Memory B cell (primary cell): ENCODE measurements at regions not wholly inside any gene's neighbourhood (a gene's known extent, or its start where the extent isn't known, plus 50 kb on each side); places are given as distances from the start of the nearest gene placed in this dataset.

Experiments
- ATAC-seq: fragments of 150-1000 bp; cut with Tn5 transposase; 2 replicates; pipeline ENCODE4 v1.10.0; 2021; ENCODE audit warnings: low read depth, mild to moderate bottlenecking, moderate library complexity
- DNase-seq, 2 donors: peaks; one replicate each; pipeline ENCODE4 v3.0.0; 2022; ENCODE audit warnings: low spot score in 2 of 2
- H3K27ac Mint-ChIP-seq: one replicate; pipeline ENCODE4 v1.8.0; 2022; ENCODE audit warnings: mild to moderate bottlenecking, moderate library complexity, mixed read lengths
- H3K27me3 Mint-ChIP-seq: one replicate; pipeline ENCODE4 v1.8.0; 2022; ENCODE audit warnings: mixed read lengths
- H3K36me3 Mint-ChIP-seq: one replicate; pipeline ENCODE4 v1.8.0; 2022; ENCODE audit warnings: mild to moderate bottlenecking, mixed read lengths
- H3K4me1 Mint-ChIP-seq: one replicate; pipeline ENCODE4 v1.8.0; 2022; ENCODE audit warnings: mixed read lengths
- H3K4me3 Mint-ChIP-seq: one replicate; pipeline ENCODE4 v1.8.0; 2022; ENCODE audit warnings: mild to moderate bottlenecking, moderate library complexity, mixed read lengths
- H3K9me3 Mint-ChIP-seq: one replicate; pipeline ENCODE4 v1.8.0; 2022; ENCODE audit warnings: mixed read lengths

DNA sequence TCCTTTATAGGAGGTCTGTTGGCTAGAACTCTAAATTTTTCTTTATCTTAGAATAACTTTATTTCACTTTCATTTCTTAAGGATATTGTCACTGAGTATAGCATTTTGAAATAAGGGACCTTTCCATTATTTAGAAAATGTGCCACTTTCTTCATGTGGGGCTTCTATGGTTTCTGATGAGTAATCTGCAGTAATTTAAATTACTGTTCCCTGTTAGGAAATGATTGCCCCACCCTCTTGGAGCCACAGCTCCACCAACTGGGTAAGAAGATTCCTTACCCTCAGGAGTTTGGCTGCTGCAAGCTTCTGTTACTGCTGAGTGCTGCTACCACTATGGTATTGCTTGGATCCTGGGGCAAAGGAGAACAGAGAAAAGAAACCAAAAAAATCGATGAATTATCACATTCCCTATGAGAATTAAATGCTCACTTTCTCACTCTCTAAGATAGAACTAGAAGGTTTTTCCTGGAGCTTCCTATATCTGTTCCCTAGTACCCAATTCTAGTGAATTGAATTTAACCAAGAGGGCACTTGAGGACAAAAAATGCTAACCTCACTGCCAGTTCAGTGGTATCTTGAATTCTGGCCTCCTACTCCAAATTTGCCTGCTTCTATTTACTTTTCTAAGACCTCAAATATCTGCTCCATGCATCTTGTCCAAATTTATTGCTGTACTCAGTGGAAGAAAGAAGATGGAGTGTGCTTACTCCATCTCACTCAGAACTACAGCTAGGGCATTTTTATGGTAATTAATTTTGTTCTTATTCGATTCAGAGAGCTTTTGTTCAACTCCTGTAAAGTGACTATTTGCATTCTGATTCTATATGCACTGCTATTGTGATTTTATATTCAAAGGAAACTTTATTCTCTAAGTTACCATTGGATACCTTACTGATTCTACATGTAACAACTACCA is 2111.3 kb downstream of the MAT2B start:
- H3K36me3 Mint-ChIP-seq: no peaks in the 10 kb centered on the region
- peaks cover 3% of the 10 kb centered on the region for H3K9me3 Mint-ChIP-seq
- DNase-seq (no peak), ATAC-seq (no peak)
- no peaks in the 10 kb centered on the region for H3K27me3 Mint-ChIP-seq
- no peak overlapping the region for H3K4me3 Mint-ChIP-seq
- H3K27ac Mint-ChIP-seq: no peak overlapping the region
- H3K4me1 Mint-ChIP-seq: no peaks in the 10 kb centered on the region

GRCh38 chr5:165617491-165617890 is 2112.1 kb downstream of the MAT2B start:
- Mint-ChIP-seq H3K36me3 (no peaks in the 10 kb centered on the region), H3K27me3 (no peaks in the 10 kb centered on the region), H3K4me3 (no peak overlapping the region), H3K9me3 (peaks cover 3% of the 10 kb centered on the region), H3K4me1 (no peaks in the 10 kb centered on the region), H3K27ac (no peak overlapping the region)
- ATAC-seq (no peak), DNase-seq (no peak)

DNA sequence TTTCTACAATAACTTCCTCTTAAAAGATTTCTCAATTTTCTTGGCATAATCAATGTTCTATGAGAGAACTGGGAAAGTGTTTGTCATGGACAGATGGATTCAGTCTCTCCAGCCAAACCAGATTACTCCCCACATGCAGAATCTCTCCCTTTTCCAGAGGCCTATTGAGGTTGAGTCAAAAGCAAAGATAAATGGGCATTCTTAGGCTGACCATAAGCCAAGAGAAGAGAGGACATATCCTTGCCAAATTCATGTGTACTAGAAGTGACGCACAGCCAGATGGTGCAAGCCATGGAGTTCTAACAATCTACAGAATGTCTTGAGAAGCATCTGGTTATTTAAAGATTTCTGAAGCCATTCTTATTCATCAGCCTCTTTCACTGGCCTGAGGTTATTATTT is 2115.0 kb downstream of the MAT2B start:
- ATAC-seq: no peak
- Mint-ChIP-seq H3K27ac (no peak overlapping the region), H3K27me3 (no peaks in the 10 kb centered on the region), H3K4me3 (no peak overlapping the region), H3K36me3 (no peaks in the 10 kb centered on the region), H3K4me1 (peaks cover 3% of the 10 kb centered on the region), H3K9me3 (peaks cover 4% of the 10 kb centered on the region)
- DNase-seq: no peak

DNA sequence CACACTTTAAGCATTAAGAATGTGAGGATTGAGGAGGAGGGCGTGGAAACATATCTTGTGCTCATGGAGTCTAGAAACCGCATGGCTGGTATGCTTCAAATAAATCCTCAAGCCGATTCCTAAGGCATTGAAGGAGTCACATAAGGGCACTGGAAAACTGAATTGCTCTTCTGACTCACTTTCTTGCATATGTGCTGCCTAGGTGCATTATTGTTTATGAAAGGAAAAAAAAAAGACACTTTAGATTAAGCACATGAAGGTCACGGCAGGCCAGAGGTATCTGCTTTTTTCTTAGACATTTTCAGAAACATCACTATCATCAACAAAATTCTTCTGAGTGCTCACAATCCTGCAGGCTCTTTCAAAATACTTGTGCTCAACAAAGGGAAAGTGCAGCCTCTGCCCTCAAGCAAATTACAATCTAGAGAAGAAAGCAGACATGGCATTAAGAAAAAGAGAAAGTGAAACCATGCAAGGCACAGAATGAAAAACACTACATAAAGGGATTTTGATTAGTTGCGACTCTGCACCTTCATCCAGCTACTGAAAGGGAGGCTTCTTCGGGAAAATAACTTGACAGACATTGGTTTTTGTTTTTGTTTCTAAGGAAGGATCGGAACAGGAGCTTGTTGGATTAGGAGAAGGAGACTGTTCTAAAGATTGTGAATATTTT is 2117.6 kb downstream of the MAT2B start:
- H3K27ac Mint-ChIP-seq: no peak overlapping the region
- ATAC-seq: no peak
- H3K4me3 Mint-ChIP-seq: no peak overlapping the region

GRCh38 chr5:165624166-165624946 is 2118.9 kb downstream of the MAT2B start:
- Mint-ChIP-seq H3K36me3 (no peaks in the 10 kb centered on the region), H3K4me1 (peaks cover 3% of the 10 kb centered on the region), H3K27me3 (no peaks in the 10 kb centered on the region), H3K9me3 (peaks cover 4% of the 10 kb centered on the region), H3K4me3 (no peak overlapping the region), H3K27ac (no peak overlapping the region)
- ATAC-seq (no peak), DNase-seq (no peak)

More for the DNA sequence above, 2117.6 kb downstream of the MAT2B start:
- Mint-ChIP-seq H3K9me3 (peaks cover 4% of the 10 kb centered on the region), H3K4me1 (peaks cover 3% of the 10 kb centered on the region), H3K27me3 (no peaks in the 10 kb centered on the region), H3K36me3 (no peaks in the 10 kb centered on the region)
- DNase-seq: no peak

DNA sequence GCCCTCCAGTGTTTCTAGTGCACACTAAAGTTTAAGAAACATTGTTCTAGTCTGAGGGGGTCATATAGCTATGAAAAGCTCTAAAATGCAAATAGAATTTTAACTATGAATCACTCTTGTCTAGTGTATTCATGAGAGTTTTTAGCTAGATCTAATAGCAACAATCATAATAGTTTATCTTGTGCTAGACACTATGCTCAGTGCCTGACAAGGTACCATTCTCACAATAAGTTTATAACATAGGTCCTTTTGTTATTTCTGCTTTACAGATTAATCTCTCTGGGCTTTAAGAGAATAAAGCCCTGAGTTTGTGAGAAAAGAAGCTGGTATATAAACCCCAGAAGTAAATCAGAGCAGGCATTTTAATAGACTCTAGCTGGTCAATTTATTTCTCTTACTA is 2120.7 kb downstream of the MAT2B start:
- no peaks in the 10 kb centered on the region for H3K27me3 Mint-ChIP-seq
- H3K27ac Mint-ChIP-seq: no peak overlapping the region
- ATAC-seq: no peak
- peaks cover 3% of the 10 kb centered on the region for H3K4me1 Mint-ChIP-seq
- H3K36me3 Mint-ChIP-seq: no peaks in the 10 kb centered on the region
- peaks cover 4% of the 10 kb centered on the region for H3K9me3 Mint-ChIP-seq
- no peak for DNase-seq
- no peak overlapping the region for H3K4me3 Mint-ChIP-seq

GRCh38 chr5:165627548-165628170 is 2122.2 kb downstream of the MAT2B start:
- Mint-ChIP-seq H3K27me3 (no peaks in the 10 kb centered on the region), H3K9me3 (peaks cover 4% of the 10 kb centered on the region), H3K4me1 (peaks cover 3% of the 10 kb centered on the region), H3K4me3 (no peak overlapping the region), H3K27ac (no peak overlapping the region), H3K36me3 (no peaks in the 10 kb centered on the region)
- ATAC-seq: no peak
- no peak for DNase-seq

DNA sequence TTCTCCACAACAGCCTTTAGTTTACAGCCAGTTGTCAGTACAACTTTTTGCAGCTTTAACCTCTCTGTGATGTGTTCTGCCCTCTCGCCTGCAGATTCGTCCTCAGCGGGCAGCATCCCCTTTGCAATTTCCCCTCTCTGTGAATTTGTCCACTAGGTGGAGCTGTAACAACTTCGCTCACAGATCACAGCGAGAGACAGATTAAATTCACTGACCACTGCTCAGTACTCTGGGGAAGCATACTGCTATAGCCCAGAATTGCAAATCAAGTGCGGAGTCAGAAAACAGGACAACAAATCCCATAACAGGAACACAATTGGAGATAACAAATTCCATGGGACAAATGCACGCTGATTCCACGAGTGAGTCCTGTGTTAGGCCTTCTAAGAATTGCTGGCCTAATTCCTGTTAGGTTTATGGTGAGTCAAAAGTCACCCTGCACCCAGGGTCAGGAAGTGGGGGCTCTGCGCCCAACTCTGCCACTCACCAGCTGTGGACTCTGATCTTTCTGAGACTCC is 2124.9 kb downstream of the MAT2B start:
- Mint-ChIP-seq H3K36me3 (no peaks in the 10 kb centered on the region), H3K9me3 (peaks cover 6% of the 10 kb centered on the region), H3K27ac (no peak overlapping the region), H3K4me3 (no peak overlapping the region), H3K4me1 (no peaks in the 10 kb centered on the region), H3K27me3 (no peaks in the 10 kb centered on the region)
- ATAC-seq (no peak), DNase-seq (no peak)

DNA sequence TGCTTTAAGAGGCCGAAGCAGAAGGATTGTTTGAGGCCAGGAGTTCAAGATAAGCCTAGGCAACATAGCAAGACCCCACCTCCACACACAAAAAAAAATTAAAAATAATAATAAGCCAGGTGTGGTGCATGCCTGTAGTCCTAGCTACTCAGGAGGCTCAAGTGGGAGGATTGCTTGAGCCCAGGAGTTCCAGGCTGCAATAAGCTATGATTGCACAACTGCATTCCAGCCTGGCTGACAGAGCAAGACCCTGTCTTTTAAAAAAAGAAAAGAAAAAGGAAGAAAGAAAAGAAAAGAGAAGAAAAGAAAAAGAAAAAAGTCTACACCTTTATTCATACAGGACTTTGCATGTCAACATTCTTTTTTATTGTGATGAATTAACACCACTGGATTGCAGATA is 2125.8 kb downstream of the MAT2B start:
- H3K9me3 Mint-ChIP-seq: peaks cover 6% of the 10 kb centered on the region
- no peaks in the 10 kb centered on the region for H3K4me1 Mint-ChIP-seq
- H3K36me3 Mint-ChIP-seq: no peaks in the 10 kb centered on the region
- ATAC-seq (no peak), DNase-seq (no peak)
- H3K27me3 Mint-ChIP-seq: no peaks in the 10 kb centered on the region
- H3K4me3 Mint-ChIP-seq: no peak overlapping the region
- no peak overlapping the region for H3K27ac Mint-ChIP-seq

GRCh38 chr5:165642366-165642765 is 2136.9 kb downstream of the MAT2B start:
- peaks cover 7% of the 10 kb centered on the region for H3K9me3 Mint-ChIP-seq
- no peak overlapping the region for H3K27ac Mint-ChIP-seq
- no peaks in the 10 kb centered on the region for H3K36me3 Mint-ChIP-seq
- DNase-seq (no peak), ATAC-seq (no peak)
- no peaks in the 10 kb centered on the region for H3K4me1 Mint-ChIP-seq
- H3K27me3 Mint-ChIP-seq: no peaks in the 10 kb centered on the region
- H3K4me3 Mint-ChIP-seq: no peak overlapping the region

DNA sequence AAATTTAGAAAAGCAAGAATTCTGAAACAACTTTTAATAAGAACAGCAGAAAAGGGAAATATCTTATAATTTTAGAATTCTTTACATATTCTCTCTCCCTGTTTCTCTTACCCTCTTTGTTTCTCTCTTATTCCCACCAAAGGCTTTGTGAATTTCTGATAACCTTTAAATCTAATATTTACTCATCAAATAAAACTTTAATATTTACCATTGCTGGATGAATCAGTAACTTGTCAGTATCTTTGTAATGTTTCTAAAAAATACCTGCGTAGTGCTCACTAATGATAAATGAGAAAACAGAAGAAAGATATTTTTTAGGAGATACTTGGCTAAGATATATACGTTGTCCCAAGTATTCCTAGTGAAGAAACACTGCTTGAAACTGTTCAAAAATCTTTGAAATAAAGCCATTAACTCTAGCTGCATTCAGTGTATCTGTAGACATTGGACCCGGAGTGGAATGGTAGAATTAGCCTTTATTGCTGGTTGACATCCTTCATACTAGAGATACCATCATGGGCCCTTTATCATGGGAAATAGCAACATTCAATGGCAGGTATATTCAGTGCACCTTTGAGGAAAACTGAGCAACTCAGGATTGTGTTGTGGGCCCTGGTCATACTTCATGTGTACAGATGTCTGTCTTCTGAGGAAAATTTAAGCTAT is 2160.4 kb downstream of the MAT2B start:
- Mint-ChIP-seq H3K9me3 (no peaks in the 10 kb centered on the region), H3K27ac (no peak overlapping the region), H3K27me3 (no peaks in the 10 kb centered on the region)

DNA sequence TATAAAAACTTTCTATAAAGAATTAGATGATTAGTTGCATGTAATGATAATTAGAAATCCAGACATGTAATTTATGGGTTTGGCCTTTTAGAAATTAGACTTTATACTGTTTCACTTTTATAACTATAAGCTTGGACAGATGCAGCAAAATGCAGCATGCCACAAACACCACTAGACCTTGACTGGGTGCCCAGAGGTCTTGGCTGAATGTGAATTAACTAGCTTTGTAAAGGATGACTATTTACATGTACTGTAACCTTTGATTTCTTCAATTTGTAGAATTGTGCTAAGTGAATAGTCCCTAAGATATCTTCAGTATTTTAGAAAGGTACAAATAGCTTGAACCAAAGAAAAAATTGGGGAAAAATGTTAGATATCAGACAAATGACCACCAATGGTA is 2168.1 kb downstream of the MAT2B start:
- H3K4me3 Mint-ChIP-seq: no peak overlapping the region
- H3K27me3 Mint-ChIP-seq: no peaks in the 10 kb centered on the region
- no peak overlapping the region for H3K27ac Mint-ChIP-seq
- H3K9me3 Mint-ChIP-seq: peaks cover 9% of the 10 kb centered on the region
- no peaks in the 10 kb centered on the region for H3K36me3 Mint-ChIP-seq
- DNase-seq: no peak
- H3K4me1 Mint-ChIP-seq: no peaks in the 10 kb centered on the region
- ATAC-seq: no peak

More for the DNA sequence above, 2160.4 kb downstream of the MAT2B start:
- Mint-ChIP-seq H3K36me3 (no peaks in the 10 kb centered on the region), H3K4me1 (no peaks in the 10 kb centered on the region), H3K4me3 (no peak overlapping the region)
- no peak for ATAC-seq
- DNase-seq: no peak

- no peaks in the 10 kb centered on the region for H3K36me3 Mint-ChIP-seq
- H3K9me3 Mint-ChIP-seq: peaks cover 6% of the 10 kb centered on the region
- H3K27ac Mint-ChIP-seq: no peak overlapping the region
- no peaks in the 10 kb centered on the region for H3K27me3 Mint-ChIP-seq
- ATAC-seq: no peak
- no peak overlapping the region for H3K4me3 Mint-ChIP-seq
- no peaks in the 10 kb centered on the region for H3K4me1 Mint-ChIP-seq
- no peak for DNase-seq
These were observed 2190.4 kb downstream of the MAT2B start for GRCh38 chr5:165695796-165696195.
